ENCODE measurements at regions not wholly inside any gene's neighbourhood (a gene's known extent, or its start where the extent isn't known, plus 50 kb on each side); places are given as distances from the start of the nearest gene placed in this dataset.

DNA sequence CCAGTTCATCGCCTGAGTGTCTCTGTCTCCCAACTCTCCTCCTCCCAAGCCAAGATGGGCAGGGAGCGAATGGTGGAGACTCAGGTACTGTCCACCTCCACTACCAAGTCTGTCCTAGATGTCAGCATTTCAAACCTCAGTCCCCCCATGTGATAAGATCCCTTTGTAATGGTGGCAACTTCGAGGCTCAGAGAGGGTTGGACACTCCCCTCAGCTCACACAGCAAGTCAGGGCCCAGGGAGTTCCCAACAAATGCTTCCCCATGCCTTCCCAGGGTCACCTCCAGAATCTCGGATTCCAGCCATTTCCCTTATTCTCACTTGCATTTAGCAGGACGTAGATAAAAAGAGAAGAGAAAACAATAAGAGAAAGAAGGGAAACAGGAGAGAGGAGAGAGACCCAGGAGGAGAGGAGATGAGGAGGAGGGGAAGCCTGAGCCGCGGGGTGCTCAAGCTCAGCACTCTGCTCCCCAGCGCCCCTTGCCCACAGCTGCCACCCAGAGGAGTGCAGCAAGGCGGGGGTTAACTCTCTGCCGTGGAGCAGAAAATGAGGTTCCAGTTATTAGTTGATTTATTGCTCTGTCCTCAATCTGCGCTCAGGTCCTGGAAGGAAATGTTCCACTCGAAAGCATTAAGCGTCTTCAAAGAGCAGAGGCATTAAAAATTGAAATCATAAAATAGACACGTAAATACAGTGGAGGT, 84.1 kb upstream of the LINGO1 start:
- no peak for TF ChIP-seq POLR2A (IDR thresholded peaks at IDR 0.05; ENCODE audit: extremely low read depth, insufficient read length)
- TF ChIP-seq, protein P1, sequence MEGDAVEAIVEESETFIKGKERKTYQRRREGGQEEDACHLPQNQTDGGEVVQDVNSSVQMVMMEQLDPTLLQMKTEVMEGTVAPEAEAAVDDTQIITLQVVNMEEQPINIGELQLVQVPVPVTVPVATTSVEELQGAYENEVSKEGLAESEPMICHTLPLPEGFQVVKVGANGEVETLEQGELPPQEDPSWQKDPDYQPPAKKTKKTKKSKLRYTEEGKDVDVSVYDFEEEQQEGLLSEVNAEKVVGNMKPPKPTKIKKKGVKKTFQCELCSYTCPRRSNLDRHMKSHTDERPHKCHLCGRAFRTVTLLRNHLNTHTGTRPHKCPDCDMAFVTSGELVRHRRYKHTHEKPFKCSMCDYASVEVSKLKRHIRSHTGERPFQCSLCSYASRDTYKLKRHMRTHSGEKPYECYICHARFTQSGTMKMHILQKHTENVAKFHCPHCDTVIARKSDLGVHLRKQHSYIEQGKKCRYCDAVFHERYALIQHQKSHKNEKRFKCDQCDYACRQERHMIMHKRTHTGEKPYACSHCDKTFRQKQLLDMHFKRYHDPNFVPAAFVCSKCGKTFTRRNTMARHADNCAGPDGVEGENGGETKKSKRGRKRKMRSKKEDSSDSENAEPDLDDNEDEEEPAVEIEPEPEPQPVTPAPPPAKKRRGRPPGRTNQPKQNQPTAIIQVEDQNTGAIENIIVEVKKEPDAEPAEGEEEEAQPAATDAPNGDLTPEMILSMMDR (IDR thresholded peaks at IDR 0.05; ENCODE audit: low read depth, low read length): no peak

All from NB4 (cell line).